H1 (cell line): ENCODE measurements at regions not wholly inside any gene's neighbourhood (a gene's known extent, or its start where the extent isn't known, plus 50 kb on each side); places are given as distances from the start of the nearest gene placed in this dataset.

Source experiments
- CTCF ChIA-PET: fragments of 300-600 bp; sonication (Branson Sonifier 250); formaldehyde crosslinking; loops from one replicate; lab custom pipeline; 2021; ENCODE audit not compliant: partially characterized antibody; lab: Charles Lee
- POLR2A ChIA-PET: fragments of 300-600 bp; sonication (Branson Sonifier 250); formaldehyde crosslinking; loops from one replicate; lab custom pipeline; 2021; ENCODE audit warnings: inconsistent platforms; ENCODE audit not compliant: partially characterized antibody; lab: Charles Lee
- DNase-seq, 2 experiments: peaks; one replicate each; pipeline versions ENCODE4 v3.0.0 to v3.0.0-alpha.2; 2010 to 2022; ENCODE audit warnings: low spot score in 2 of 2, low read depth in 1 of 2, mixed read lengths in 1 of 2
- FAIRE-seq: peaks from 2 replicates; lab custom pipeline; 2011; peaks lifted over from hg19 to GRCh38; lab: Jason Lieb, UNC
- H2AFZ ChIP-seq: 2 replicates; pipeline ENCODE4 v1.8.1; 2012; ENCODE audit warnings: low read length, inconsistent platforms
- H2AK5ac ChIP-seq: 2 replicates; pipeline ENCODE4 v1.6.1; 2013; ENCODE audit warnings: low read depth, low read length
- H2BK120ac ChIP-seq: replicated peaks from 2 replicates; pipeline ENCODE3; 2013; ENCODE audit warnings: low read depth, low read length, inconsistent platforms
- H2BK12ac ChIP-seq: 2 replicates; pipeline ENCODE4 v1.6.1; 2013; ENCODE audit warnings: low read depth, low read length
- H2BK15ac ChIP-seq: 2 replicates; pipeline ENCODE4 v1.6.1; 2013; ENCODE audit warnings: low read length
- H2BK20ac ChIP-seq: 2 replicates; pipeline ENCODE4 v1.6.1; 2013; ENCODE audit warnings: low read length
- H2BK5ac ChIP-seq: 2 replicates; pipeline ENCODE4 v1.6.1; 2013; ENCODE audit warnings: low read depth, low read length
- H3K14ac ChIP-seq: 2 replicates; pipeline ENCODE4 v1.6.1; 2013; ENCODE audit warnings: inconsistent platforms; ENCODE audit not compliant: insufficient read length
- H3K18ac ChIP-seq: 2 replicates; pipeline ENCODE4 v1.6.1; 2013; ENCODE audit warnings: low read length; ENCODE audit errors: extremely low read depth
- H3K23ac ChIP-seq: 2 replicates; pipeline ENCODE4 v1.6.1; 2013; ENCODE audit warnings: inconsistent platforms; ENCODE audit not compliant: insufficient read length
- H3K23me2 ChIP-seq: 2 replicates; pipeline ENCODE4 v1.6.1; 2013; ENCODE audit warnings: low read depth, low read length
- H3K27ac ChIP-seq: 2 replicates; pipeline ENCODE4 v1.6.1; 2011; ENCODE audit warnings: low read depth, low read length, inconsistent platforms
- H3K27me3 ChIP-seq, 4 experiments: replicated peaks in 1 of 4; 1 replicate in 1 of 4; 2 replicates in 3 of 4; pipeline versions ENCODE4 v1.6.1 to v1.8.1; 2011 to 2013; ENCODE audit warnings: low read length in 3 of 4, mild to moderate bottlenecking in 3 of 4, inconsistent platforms in 2 of 4, mixed read lengths in 2 of 4, moderate library complexity in 1 of 4; ENCODE audit not compliant: control insufficient read depth in 3 of 4, insufficient read depth in 3 of 4; ENCODE audit errors: extremely low read depth in 1 of 4
- H3K36me3 ChIP-seq, 4 experiments: 2 replicates each; pipeline versions ENCODE4 v1.6.1 to v1.8.1; 2011 to 2013; ENCODE audit warnings: mild to moderate bottlenecking in 4 of 4, low read length in 3 of 4, moderate library complexity in 2 of 4, control low read depth in 1 of 4, inconsistent platforms in 1 of 4; ENCODE audit not compliant: insufficient read depth in 4 of 4, control insufficient read depth in 2 of 4
- H3K4ac ChIP-seq: replicated peaks from 2 replicates; pipeline ENCODE3; 2013; ENCODE audit warnings: low read length, low read depth, mixed read lengths, inconsistent platforms; ENCODE audit not compliant: insufficient read length
- H3K4me1 ChIP-seq, 4 experiments: replicated peaks in 1 of 4; 1 replicate in 1 of 4; 2 replicates in 3 of 4; pipeline versions ENCODE4 v1.6.1 to v1.8.1; 2011 to 2013; ENCODE audit warnings: low read length in 3 of 4, inconsistent platforms in 2 of 4, mixed read lengths in 1 of 4; ENCODE audit not compliant: insufficient read depth in 4 of 4, control insufficient read depth in 3 of 4
- H3K4me2 ChIP-seq, 2 experiments: 2 replicates each; pipeline versions ENCODE4 v1.6.1 to v1.8.1; 2011 to 2013; ENCODE audit warnings: low read depth in 2 of 2, low read length in 2 of 2, control low read depth in 1 of 2, inconsistent platforms in 1 of 2, mild to moderate bottlenecking in 1 of 2; ENCODE audit not compliant: insufficient read depth in 1 of 2
- H3K4me3 ChIP-seq, 4 experiments: fragments of 200-600, 300-600 bp in 1 of 4; sonication (generic), shearing (Covaris generic), sonication (Bioruptor Twin) in 1 of 4; 2 replicates each; pipeline versions ENCODE4 v1.5.1 to v1.8.1; 2011 to 2016; ENCODE audit warnings: low read length in 4 of 4, low read depth in 3 of 4, control low read depth in 2 of 4, inconsistent platforms in 2 of 4, mild to moderate bottlenecking in 2 of 4, mixed read lengths in 1 of 4, moderate library complexity in 1 of 4; ENCODE audit not compliant: insufficient read depth in 2 of 4; ENCODE audit errors: extremely low read depth in 1 of 4
- H3K56ac ChIP-seq: replicated peaks from 2 replicates; pipeline ENCODE3; 2013; ENCODE audit warnings: low read depth, mild to moderate bottlenecking, mixed read lengths, low read length, inconsistent platforms; ENCODE audit not compliant: insufficient read length
- H3K79me1 ChIP-seq: 2 replicates; pipeline ENCODE4 v1.6.1; 2013; ENCODE audit warnings: low read depth, low read length, control low read depth
- H3K79me2 ChIP-seq, 2 experiments: 2 replicates each; pipeline versions ENCODE4 v1.6.1 to v1.8.1; 2012 to 2013; ENCODE audit warnings: low read length in 2 of 2, mild to moderate bottlenecking in 2 of 2, inconsistent platforms in 1 of 2; ENCODE audit not compliant: insufficient read depth in 2 of 2, control insufficient read depth in 1 of 2
- H3K9ac ChIP-seq, 4 experiments: replicated peaks in 1 of 4; 1 replicate in 1 of 4; 2 replicates in 3 of 4; pipeline versions ENCODE4 v1.6.1 to v1.8.1; 2011 to 2013; ENCODE audit warnings: low read depth in 3 of 4, low read length in 3 of 4, control low read depth in 2 of 4, mild to moderate bottlenecking in 2 of 4, moderate library complexity in 2 of 4, inconsistent platforms in 1 of 4; ENCODE audit errors: extremely low read depth in 1 of 4
- H3K9me3 ChIP-seq, 2 experiments: 2 replicates each; pipeline versions ENCODE4 v1.6.1 to v1.8.1; 2012 to 2013; ENCODE audit warnings: mild to moderate bottlenecking in 2 of 2, moderate library complexity in 2 of 2, control low read depth in 1 of 2, inconsistent platforms in 1 of 2, low read depth in 1 of 2, low read length in 1 of 2, mixed read lengths in 1 of 2; ENCODE audit not compliant: insufficient read depth in 2 of 2
- H4K20me1 ChIP-seq, 2 experiments: replicated peaks in 1 of 2; 2 replicates each; pipeline versions ENCODE3 to v1.8.1; 2011 to 2013; ENCODE audit warnings: inconsistent platforms in 2 of 2, low read length in 2 of 2, mild to moderate bottlenecking in 1 of 2; ENCODE audit not compliant: insufficient read depth in 2 of 2, control insufficient read depth in 1 of 2
- H4K5ac ChIP-seq: 2 replicates; pipeline ENCODE4 v1.6.1; 2013; ENCODE audit warnings: low read length, low read depth, mixed read lengths, inconsistent platforms; ENCODE audit not compliant: insufficient read length
- H4K8ac ChIP-seq: 2 replicates; pipeline ENCODE4 v1.8.0; 2013; ENCODE audit warnings: mild to moderate bottlenecking, moderate library complexity, low read length, inconsistent platforms; ENCODE audit not compliant: insufficient read depth; ENCODE audit errors: extremely low read depth
- H4K91ac ChIP-seq: replicated peaks from 2 replicates; pipeline ENCODE3; 2013; ENCODE audit warnings: low read length, mixed read lengths, inconsistent platforms; ENCODE audit not compliant: insufficient read length
- CBX8 ChIP-seq: fragments of 300-800, 300-1000 bp; sonication (generic); IDR thresholded peaks from 2 replicates; pipeline ENCODE4 v1.7.1; 2016; ENCODE audit warnings: low read depth, low read length, borderline replicate concordance
- CEBPB ChIP-seq: IDR thresholded peaks from 2 replicates; pipeline ENCODE4 v1.6.1; 2012; ENCODE audit warnings: low read depth, low read length
- CTCF ChIP-seq, 3 experiments: IDR thresholded peaks; 1 replicate in 2 of 3; 2 replicates in 1 of 3; pipeline versions ENCODE4 v1.5.1 to v1.6.1; 2011; ENCODE audit warnings: low read length in 3 of 3, mild to moderate bottlenecking in 3 of 3, inconsistent platforms in 2 of 3, low read depth in 1 of 3, moderate library complexity in 1 of 3; ENCODE audit not compliant: insufficient read depth in 1 of 3; ENCODE audit errors: control extremely low read depth in 1 of 3
- JUND ChIP-seq: IDR thresholded peaks from 2 replicates; pipeline ENCODE4 v1.6.1; 2011; ENCODE audit warnings: mild to moderate bottlenecking, improper control_type of control experiment, low read length
- POLR2AphosphoS5 ChIP-seq: IDR thresholded peaks from 2 replicates; pipeline ENCODE4 v1.6.1; 2011; ENCODE audit warnings: low read depth, low read length
- RAD21 ChIP-seq, 2 experiments: IDR thresholded peaks in 1 of 2; conservative IDR thresholded peaks in 1 of 2; 2 replicates each; pipeline ENCODE4 v1.6.1; 2011; ENCODE audit warnings: low read depth in 2 of 2, low read length in 2 of 2, improper control_type of control experiment in 1 of 2, inconsistent platforms in 1 of 2, mild to moderate bottlenecking in 1 of 2, moderate library complexity in 1 of 2
- SAP30 ChIP-seq: fragments of 300-600 bp; sonication (generic); IDR thresholded peaks from 2 replicates; pipeline ENCODE4 v1.7.1; 2012; ENCODE audit warnings: low read length, moderate library complexity, mild to moderate bottlenecking, inconsistent platforms; ENCODE audit not compliant: insufficient read depth, insufficient replicate concordance
- SIRT6 ChIP-seq: IDR thresholded peaks from one replicate; pipeline ENCODE4 v1.7.1; 2012; ENCODE audit warnings: low read length, inconsistent platforms
- SP1 ChIP-seq: IDR thresholded peaks from 2 replicates; pipeline ENCODE4 v1.6.1; 2011; ENCODE audit warnings: low read depth, low read length
- YY1 ChIP-seq: IDR thresholded peaks from 2 replicates; pipeline ENCODE4 v1.6.1; 2011; ENCODE audit warnings: low read depth, mild to moderate bottlenecking, low read length
- WGBS, 2 experiments: shearing (Covaris generic) in 1 of 2; methylation state at CpG; one replicate each; pipeline versions ENCODE4 v1.1.6 to v1.1.7; 2013 to 2015; ENCODE audit warnings: low lambda C conversion rate in 2 of 2, mixed read lengths in 2 of 2, inconsistent platforms in 1 of 2, low coverage in 1 of 2, missing lambda C conversion rate in 1 of 2; ENCODE audit not compliant: insufficient replicate concordance in 2 of 2, insufficient coverage in 1 of 2, insufficient read length in 1 of 2; ENCODE audit errors: extremely low coverage in 1 of 2, missing lambda C conversion rate in 1 of 2; 5-methylcytosine and 5-hydroxymethylcytosine counted together

DNA sequence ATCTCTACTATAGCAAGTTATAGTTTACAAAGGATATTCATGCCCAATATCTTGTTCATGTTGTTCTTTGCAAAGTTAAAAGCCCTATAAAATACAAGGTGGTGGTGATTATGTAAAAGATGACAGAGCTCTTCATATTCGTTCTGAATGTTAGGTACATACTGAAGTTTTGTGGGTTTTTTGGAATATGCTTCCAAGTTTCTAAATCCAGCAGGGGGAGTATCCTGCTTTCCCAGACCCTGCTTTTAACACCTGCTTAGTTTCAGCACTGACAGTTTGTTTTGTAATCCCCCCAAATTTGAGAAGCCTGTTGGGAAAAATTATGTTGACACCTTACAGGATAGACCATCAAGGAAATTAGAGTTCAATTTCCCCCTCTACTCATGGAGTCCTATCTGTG lies 438.3 kb downstream of the SH3GL2 start:
- Histone ChIP-seq H3K9ac (no peak overlapping the region), H3K79me2 (no peaks in the 10 kb centered on the region), H3K23me2 (no peaks in the 10 kb centered on the region; the same call in 1 of the 2 replicates), H3K18ac (no peak overlapping the region), H3K14ac (no peak overlapping the region), H4K5ac (no peak overlapping the region), H4K8ac (no peak overlapping the region), H4K91ac (no peak overlapping the region), H3K27ac (no peak overlapping the region), H3K23ac (no peak overlapping the region), H3K4me1 (no peaks in the 10 kb centered on the region; a peak in 1 of 7 replicates), H3K4me3 (no peak overlapping the region), H3K56ac (no peak overlapping the region), H3K4me2 (no peak overlapping the region), H2BK12ac (no peak overlapping the region), H2AK5ac (no peak overlapping the region), H2BK5ac (no peak overlapping the region), H3K4ac (no peak overlapping the region), H2BK15ac (no peak overlapping the region), H2BK120ac (no peak overlapping the region), H4K20me1 (no peaks in the 10 kb centered on the region), H3K79me1 (no peaks in the 10 kb centered on the region), H3K27me3 (no peaks in the 10 kb centered on the region), H3K9me3 (peaks cover 0 to 6% of the 10 kb centered on the region in 2 experiments; a peak in 2 of 4 replicates), H2AFZ (no peak overlapping the region), H2BK20ac (no peak overlapping the region), H3K36me3 (no peaks in the 10 kb centered on the region)
- ChIA-PET POLR2A (no interaction called here), CTCF (interaction anchor here (0.8 to 3.2 kb wide), 14 partner anchors 9 to 205 kb away, joined by 3 to 13 read pairs (median 3); no protein-coding TSS in a partner anchor)
- FAIRE-seq: no peak
- no peak for DNase-seq
- no peak for TF ChIP-seq YY1
- no peak for TF ChIP-seq POLR2AphosphoS5
- no peak for TF ChIP-seq SP1
- TF ChIP-seq CTCF (IDR thresholded peaks at IDR 0.05; ENCODE audit: control extremely low read depth in 1 of 3, insufficient read depth in 1 of 3, low read depth in 1 of 3, low read length in 3 of 3): peak in 2 of 3 experiments; percentile 15 to 29; a peak in 2 of 4 replicates
- no peak for TF ChIP-seq CEBPB
- peak; percentile 28 to 45 for TF ChIP-seq RAD21 (IDR thresholded peaks at IDR 0.05 in 1 of 2, conservative IDR thresholded peaks at IDR 0.05 in 1 of 2; ENCODE audit: low read depth in 2 of 2, low read length in 2 of 2)
- TF ChIP-seq SAP30: no peak
- no peak for TF ChIP-seq JUND
- no peak for TF ChIP-seq SIRT6
- no peak for TF ChIP-seq CBX8
- WGBS, 2 experiments: 63% methylated on average over 1 of the region's 1 CpG; no CpG with 5 or more reads in 1 of the 2 experiments
